ENCODE measurements at regions not wholly inside any gene's neighbourhood (a gene's known extent, or its start where the extent isn't known, plus 50 kb on each side); places are given as distances from the start of the nearest gene placed in this dataset.

- TF ChIP-seq CTCF (IDR thresholded peaks at IDR 0.05) (no peak), POLR2A (IDR thresholded peaks at IDR 0.05) (no peak)
Measured at GRCh38 chr6:102670735-102671134, 1277.2 kb downstream of the GRIK2 start.
